SW 1271 (cell line): ENCODE measurements at regions not wholly inside any gene's neighbourhood (a gene's known extent, or its start where the extent isn't known, plus 50 kb on each side); places are given as distances from the start of the nearest gene placed in this dataset.
"Not testable (repeated sequence)": the region's sequence is repeated elsewhere in the genome, so short reads cannot be mapped to it uniquely, and the experiment has no call there.

Source experiments
- DNase-seq, 2 experiments: peaks; one replicate each; lab custom pipeline; 2025; lab: John Stamatoyannopoulos, UW

- no peak for DNase-seq
These were observed 163.6 kb upstream of the RIMS1 start for GRCh38 chr6:71722736-71723135.

GRCh38 chr6:71724456-71725125 is 161.8 kb upstream of the RIMS1 start:
- DNase-seq: no peak

DNA sequence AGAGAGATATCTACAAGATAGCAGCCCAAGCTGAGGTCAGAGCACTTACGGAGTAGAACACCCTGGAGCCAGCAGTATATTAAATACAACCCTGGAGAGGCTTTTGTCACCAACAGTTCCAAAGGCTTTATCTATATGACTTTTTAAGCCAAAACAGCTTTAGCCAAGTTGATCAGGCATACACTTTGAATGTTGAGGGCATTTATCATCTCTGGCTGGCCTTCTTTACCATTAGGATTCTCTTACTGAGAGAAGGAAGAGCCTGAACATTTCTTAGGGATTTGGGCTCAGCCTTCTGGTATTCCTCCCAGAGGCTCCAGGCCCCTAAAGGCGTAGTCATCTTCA is 161.3 kb upstream of the RIMS1 start:
- DNase-seq: no peak

GRCh38 chr6:71726121-71726520 is 160.2 kb upstream of the RIMS1 start:
- no peak for DNase-seq

DNA sequence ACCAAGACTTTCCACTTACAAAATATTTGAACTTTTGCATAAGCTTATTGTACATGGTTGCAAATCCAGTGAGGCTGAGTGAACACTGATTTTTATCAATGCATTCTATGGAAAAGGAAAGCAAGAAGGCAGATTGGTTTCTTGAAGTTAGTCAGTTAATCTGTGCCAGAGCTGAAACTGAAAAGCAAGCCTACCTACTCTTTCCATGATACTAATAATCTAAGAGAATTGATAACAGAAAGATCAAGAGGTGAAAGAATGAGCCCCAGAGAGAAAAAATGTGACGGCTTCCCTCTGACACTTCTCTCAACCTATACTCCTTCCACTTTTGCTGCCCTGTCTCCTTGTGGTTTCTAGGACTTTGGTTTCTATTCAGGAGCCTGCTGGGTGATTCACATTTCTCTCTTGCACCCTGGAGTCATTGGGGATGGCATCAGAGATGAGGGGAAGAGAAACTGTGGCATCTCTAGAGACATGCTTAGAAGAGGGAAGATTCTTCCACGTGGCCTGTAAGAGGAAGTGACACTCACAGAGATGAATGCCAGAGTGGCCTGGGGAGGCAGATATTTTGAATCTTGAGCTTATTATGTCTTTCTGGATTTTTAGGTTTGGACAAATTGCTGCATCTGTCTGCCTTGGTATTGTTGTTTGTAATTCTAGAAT is 158.6 kb upstream of the RIMS1 start:
- no peak for DNase-seq

DNA sequence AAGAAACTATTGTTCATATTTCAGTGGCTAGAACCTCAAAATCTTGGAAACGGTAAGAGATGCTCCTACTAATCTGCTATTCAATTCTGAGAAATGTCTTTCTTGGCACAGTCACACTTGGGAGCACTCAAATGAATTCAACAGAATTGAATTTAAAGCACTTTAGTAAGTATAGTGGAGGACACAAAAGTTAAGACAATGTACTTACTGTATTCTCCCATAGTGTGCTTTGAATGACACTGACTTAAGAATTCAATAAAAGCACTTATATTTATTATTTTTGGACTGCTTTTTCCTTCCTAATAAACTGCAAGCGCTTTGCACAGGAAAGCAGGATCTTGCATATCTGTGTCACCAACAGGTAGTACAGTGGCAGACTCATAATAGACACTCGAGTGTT is 156.1 kb upstream of the RIMS1 start:
- no peak for DNase-seq

DNA sequence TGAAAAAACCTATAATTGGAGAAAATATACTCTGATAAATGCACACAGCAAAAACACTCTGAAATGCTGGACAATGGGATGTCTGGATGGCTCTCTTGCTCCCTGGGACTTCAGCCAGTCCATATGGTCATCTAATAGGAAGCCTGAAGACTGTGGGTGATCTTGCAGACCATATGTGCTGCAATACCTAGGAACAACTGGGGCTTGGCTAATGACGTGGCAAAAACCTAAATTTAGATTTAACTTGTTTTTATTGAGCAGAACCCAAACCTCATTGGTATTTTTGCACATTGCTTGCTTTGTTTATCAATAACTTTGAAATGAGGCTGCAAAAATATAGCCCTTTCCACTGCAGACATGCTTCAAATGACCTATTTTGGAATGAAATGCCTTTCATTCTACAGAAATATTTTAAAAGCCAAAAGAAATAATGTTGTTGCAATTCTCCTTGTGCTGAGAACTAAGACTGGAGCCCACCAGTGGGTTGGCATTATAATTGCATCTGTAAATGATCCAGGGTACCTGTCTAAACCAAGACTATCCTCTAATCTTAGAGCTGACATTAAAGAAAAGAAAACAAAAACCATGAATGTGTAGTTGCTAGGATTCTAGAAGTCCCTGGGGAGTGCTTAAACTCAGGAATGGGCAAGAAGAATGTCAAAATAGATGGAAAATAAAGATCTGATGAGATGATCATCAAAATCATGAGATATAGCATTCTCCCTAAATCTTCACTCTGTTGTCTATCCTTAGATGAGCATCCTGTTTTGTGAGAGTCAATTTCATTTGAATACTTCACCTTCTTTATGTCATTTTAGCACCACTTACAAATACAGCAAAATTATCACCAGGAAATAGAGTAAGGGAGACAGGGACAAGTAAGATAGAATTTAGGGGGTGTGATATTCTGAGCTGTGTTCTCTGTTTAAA is 152.1 kb upstream of the RIMS1 start:
- no peak for DNase-seq

- no peak for DNase-seq
These were observed 148.4 kb upstream of the RIMS1 start for GRCh38 chr6:71737953-71738352.

- no peak for DNase-seq
These were observed 140.8 kb upstream of the RIMS1 start for GRCh38 chr6:71745525-71745924.

GRCh38 chr6:71766146-71766760 is 120.1 kb upstream of the RIMS1 start:
- no peak for DNase-seq

DNA sequence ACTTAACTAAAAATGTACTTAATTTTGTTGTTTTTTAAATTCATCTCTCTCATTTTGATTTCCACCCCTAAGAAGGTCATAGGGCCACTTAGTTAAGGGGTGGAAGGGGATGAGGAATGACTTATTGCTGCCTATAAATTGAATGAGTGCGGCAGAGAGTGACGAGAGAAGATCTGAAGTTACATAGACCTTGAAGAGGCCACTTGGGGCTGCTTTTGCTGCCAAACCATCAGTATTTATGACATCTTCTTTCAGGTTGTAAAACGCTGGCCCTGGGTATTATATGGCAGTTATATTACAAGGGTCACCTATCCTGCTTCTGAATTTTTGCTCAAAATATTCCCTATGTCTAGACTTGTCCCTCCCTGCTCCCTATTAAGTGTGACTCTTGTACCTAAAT is 119.6 kb upstream of the RIMS1 start:
- DNase-seq: no peak

DNA sequence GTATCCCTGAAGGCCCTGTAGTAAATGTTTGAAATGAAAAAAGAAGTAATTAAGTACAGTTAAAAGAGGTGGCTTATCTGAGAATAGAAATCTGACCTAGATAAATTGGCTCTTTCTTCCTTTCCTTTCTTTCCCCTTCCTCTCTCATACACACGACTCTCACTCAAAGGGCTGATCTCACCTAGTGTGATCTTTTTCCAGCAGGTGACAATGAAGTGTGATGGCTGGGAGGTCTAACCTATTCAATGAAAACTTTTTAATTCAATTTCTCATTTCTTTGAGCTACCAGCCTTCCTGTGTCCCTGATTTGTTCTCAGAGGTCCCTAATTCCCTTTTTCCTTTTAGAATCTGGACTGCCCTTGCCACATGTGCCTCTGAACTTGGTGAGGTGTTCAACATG is 118.0 kb upstream of the RIMS1 start:
- no peak for DNase-seq

DNA sequence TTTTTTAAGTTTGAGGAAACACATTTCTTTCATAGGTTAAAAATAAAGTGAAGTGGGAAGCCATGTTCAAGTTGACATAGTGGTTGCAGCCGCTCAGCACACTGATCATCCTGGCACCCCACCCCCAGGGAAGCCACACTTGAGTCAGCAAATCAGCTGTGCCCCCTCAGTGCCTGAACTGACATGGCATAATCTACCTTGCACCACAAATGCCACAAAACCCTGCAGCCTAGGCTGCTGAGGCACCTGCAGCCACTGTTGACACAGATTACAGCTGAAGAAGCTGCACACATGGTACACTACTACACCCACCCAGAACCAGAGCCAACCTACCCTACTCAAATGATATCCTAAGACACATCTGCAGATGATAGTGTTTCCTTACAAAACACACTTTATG is 77.5 kb upstream of the RIMS1 start:
- DNase-seq: no peak

DNA sequence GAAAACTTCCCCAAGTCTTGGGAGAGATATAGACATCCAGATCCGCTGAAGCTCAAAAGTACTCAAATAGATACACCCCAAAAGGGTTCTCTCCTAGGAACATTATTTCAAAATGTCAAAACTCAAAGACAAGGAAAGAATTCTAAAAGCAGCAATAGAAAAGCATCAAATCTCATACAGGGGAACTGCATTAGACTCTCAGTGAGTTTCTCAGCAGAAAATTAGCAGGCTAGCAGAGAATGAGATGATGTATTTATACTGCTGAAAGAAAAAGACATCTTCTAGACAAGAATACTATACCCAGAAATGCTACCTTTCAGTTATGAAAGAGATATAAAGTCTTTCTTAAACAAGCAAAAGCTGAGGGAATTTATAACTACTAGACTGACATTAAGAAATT is 75.5 kb upstream of the RIMS1 start:
- DNase-seq: no peak

DNA sequence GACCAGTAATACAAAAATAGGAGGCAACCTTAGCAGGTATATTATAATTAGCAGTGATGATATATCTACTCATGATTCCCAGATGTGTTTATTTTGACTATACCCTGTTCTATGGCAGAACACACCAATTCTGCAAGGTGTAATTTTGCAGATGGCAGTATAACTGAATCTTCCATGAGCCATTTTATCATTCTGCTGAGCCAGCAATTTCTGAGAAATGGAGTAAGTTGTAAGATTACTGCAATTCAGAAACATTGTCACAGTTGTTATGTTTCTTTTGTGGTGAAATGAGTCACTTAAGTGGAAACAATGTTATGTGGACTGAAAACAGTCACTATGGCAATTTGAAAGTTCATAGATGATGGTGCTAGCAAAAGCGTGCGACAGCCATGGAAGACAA is 63.7 kb upstream of the RIMS1 start:
- no peak for DNase-seq

GRCh38 chr6:71832110-71832764 is 54.1 kb upstream of the RIMS1 start:
- not testable (repeated sequence) for DNase-seq
